C4-2B (cell line): ENCODE measurements at regions not wholly inside any gene's neighbourhood (a gene's known extent, or its start where the extent isn't known, plus 50 kb on each side); places are given as distances from the start of the nearest gene placed in this dataset.

Experiments
- ZFX ChIP-seq: fragments of 450-650 bp; IDR thresholded peaks from 2 replicates; pipeline ENCODE4 v1.6.1; 2017
- TF ChIP-seq, protein P1 (sequence below): fragments of 450-650 bp; conservative IDR thresholded peaks from 2 replicates; pipeline ENCODE4 v1.5.1; 2017; ENCODE audit warnings: mild to moderate bottlenecking

DNA sequence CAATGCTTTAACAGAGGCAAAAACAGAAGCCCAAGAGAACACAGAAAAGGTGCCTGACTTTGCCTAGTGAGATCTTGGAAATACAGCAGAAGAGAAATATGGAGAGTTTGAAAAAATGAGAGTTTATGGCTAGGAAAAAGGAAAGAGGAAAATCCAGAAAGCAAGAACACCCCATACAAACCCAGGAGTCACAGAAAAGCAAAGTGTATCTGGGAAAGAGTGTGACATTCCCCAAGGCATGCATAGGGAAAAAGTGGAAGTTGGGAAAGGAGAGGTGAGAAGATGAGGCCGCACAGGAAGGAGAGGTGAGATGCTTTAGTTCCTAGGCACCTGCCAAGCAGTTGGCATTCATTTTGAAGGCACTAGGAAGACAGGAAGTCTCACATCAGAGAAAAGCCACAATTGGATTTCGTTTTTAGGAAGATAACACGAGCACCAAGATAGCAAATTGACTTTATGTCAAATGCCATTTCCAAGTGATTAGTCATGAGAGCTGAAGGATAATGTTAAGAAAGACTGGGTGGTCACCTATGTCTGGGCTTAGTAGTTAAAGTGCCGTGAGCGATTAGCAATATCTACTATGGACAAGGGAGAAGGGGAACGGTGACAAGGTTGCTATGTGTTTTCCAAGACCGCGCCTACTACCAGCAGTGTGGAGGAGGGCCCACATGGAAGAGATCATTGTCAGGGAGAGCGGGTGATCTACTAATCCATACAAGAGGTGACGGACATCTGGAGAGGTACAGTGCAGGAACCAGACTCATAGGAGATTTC, 224.1 kb upstream of the PARD3B start:
- TF ChIP-seq, protein P1, sequence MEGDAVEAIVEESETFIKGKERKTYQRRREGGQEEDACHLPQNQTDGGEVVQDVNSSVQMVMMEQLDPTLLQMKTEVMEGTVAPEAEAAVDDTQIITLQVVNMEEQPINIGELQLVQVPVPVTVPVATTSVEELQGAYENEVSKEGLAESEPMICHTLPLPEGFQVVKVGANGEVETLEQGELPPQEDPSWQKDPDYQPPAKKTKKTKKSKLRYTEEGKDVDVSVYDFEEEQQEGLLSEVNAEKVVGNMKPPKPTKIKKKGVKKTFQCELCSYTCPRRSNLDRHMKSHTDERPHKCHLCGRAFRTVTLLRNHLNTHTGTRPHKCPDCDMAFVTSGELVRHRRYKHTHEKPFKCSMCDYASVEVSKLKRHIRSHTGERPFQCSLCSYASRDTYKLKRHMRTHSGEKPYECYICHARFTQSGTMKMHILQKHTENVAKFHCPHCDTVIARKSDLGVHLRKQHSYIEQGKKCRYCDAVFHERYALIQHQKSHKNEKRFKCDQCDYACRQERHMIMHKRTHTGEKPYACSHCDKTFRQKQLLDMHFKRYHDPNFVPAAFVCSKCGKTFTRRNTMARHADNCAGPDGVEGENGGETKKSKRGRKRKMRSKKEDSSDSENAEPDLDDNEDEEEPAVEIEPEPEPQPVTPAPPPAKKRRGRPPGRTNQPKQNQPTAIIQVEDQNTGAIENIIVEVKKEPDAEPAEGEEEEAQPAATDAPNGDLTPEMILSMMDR = no peak
- TF ChIP-seq ZFX = no peak
